ENCODE measurements at regions not wholly inside any gene's neighbourhood (a gene's known extent, or its start where the extent isn't known, plus 50 kb on each side); places are given as distances from the start of the nearest gene placed in this dataset.

DNA sequence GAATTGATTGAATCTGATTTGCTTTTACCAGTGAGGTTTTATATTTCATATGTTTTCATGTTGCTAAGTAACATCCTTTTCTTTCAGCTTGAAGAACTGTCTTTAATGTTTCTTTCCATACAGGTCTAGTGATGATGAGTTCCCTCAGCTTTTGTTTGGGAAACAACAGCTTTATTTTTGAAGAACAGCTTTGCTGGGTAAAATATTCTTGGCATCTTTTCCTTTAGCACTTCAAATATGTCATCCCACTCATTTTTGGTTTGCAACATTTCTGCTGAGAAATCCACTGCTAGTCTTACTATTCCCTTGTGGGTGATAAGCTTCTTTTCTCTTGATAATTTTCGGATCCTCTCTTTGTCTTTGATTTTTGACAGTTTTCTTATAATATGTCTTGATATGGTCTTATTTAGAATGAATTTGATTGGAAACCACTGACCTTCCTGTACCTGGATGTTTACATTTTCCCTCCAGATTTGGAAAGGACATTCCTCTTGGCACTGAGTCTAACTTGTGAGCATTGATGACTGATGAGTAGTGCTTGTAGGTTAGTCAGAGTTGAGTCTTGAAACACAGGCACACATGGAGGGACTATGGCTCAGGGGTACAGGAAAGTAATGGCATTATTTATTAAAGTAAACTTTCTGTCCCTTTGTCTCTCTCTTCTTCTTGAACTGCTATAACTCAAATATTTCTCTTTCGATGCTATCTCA is 220.3 kb downstream of the SPATA31D1 start:
- H3K9me3 Mint-ChIP-seq: no peaks in the 10 kb centered on the region
- H3K36me3 Mint-ChIP-seq (ENCODE audit: low read depth): no peaks in the 10 kb centered on the region
- H3K4me3 Mint-ChIP-seq: no peak overlapping the region
- TF ChIP-seq, protein P1, sequence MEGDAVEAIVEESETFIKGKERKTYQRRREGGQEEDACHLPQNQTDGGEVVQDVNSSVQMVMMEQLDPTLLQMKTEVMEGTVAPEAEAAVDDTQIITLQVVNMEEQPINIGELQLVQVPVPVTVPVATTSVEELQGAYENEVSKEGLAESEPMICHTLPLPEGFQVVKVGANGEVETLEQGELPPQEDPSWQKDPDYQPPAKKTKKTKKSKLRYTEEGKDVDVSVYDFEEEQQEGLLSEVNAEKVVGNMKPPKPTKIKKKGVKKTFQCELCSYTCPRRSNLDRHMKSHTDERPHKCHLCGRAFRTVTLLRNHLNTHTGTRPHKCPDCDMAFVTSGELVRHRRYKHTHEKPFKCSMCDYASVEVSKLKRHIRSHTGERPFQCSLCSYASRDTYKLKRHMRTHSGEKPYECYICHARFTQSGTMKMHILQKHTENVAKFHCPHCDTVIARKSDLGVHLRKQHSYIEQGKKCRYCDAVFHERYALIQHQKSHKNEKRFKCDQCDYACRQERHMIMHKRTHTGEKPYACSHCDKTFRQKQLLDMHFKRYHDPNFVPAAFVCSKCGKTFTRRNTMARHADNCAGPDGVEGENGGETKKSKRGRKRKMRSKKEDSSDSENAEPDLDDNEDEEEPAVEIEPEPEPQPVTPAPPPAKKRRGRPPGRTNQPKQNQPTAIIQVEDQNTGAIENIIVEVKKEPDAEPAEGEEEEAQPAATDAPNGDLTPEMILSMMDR (conservative IDR thresholded peaks at IDR 0.05): no peak
- DNase-seq (ENCODE audit: low read depth, low spot score): no peak
- H3K4me1 Mint-ChIP-seq: peaks cover 5% of the 10 kb centered on the region
- no peak overlapping the region for H3K27ac Mint-ChIP-seq (ENCODE audit: unreplicated experiment)
- no peaks in the 10 kb centered on the region for H3K27me3 Mint-ChIP-seq (ENCODE audit: low read depth)

DNA sequence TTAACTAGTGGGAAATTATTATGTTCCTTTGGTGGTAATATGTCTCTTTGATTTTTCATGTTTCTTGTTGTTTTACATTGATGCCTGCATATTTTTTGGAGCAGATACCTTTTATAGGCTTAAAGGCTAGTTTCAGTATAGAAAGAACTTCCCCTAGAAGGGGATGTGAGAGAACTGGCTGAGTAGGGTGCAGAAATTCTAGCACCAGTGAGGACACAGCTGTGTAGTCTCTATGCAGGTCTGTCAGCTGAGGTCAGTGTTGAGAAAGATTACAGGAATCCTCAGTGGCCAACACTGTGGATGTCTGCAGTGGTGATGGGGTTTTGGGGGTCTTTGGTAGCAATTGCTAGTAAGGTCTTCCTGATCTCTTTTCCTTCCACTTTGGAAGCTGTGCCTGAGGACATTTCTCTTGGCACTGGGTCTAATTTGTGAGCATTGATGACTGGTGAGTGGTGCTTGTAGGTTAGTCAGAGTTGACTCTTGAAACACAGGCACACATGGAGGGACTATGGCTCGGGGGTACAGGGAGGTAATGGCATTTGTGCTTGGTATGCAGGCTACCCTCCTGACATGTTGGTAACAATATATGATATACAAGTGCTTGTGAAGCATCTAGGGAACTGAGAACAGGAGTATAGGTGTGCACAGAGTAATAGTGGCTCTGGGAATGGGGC is 221.4 kb downstream of the SPATA31D1 start:
- no peaks in the 10 kb centered on the region for H3K27me3 Mint-ChIP-seq (ENCODE audit: low read depth)
- H3K27ac Mint-ChIP-seq (ENCODE audit: unreplicated experiment): no peak overlapping the region
- no peaks in the 10 kb centered on the region for H3K36me3 Mint-ChIP-seq (ENCODE audit: low read depth)
- DNase-seq (ENCODE audit: low read depth, low spot score): no peak
- H3K9me3 Mint-ChIP-seq: no peaks in the 10 kb centered on the region
- TF ChIP-seq, protein P1 (conservative IDR thresholded peaks at IDR 0.05): no peak
- peaks cover 5% of the 10 kb centered on the region for H3K4me1 Mint-ChIP-seq
- no peak overlapping the region for H3K4me3 Mint-ChIP-seq

DNA sequence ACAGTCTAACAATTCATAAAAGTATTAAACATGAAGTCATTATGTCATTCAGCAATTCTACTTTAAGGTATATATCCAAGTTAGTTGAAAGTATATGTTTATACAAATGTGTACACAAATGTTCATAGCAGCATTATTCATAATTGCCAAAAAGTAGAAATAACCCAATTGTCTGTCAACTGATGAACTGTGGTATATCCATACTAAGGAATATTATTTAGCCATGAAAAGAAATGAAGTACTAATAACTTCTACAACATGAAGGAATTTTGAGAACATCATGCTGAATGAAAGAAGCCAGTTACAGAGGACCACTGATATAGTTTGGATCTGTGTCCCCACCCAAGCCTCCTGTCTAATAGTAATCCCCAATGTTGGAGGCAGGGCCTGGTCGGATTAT is 224.3 kb downstream of the SPATA31D1 start:
- Mint-ChIP-seq H3K36me3 (ENCODE audit: low read depth) (no peaks in the 10 kb centered on the region), H3K9me3 (no peaks in the 10 kb centered on the region), H3K4me3 (no peak overlapping the region), H3K4me1 (no peaks in the 10 kb centered on the region), H3K27me3 (ENCODE audit: low read depth) (no peaks in the 10 kb centered on the region), H3K27ac (ENCODE audit: unreplicated experiment) (no peak overlapping the region)
- DNase-seq (ENCODE audit: low read depth, low spot score): no peak
- TF ChIP-seq, protein P1 (conservative IDR thresholded peaks at IDR 0.05): no peak

DNA sequence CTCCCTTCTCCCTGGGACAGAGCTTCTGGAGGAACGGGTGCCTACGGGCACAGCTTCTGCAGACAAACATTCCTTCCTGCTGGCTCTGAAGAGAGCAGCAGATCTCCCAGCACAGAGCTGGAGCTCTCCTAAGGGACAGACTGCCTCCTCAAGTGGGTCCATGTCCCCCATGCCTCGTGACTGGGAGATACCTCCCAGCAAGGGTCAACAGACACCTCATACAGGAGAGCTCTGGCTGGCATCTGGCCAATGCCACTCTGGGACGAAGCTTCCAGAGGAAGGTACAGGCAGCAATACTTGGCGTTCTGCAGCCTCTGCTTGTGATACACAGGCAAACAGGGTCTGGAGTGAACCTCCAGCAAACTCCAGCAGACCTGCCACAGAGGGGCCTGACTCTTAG is 227.9 kb downstream of the SPATA31D1 start:
- H3K9me3 Mint-ChIP-seq: no peaks in the 10 kb centered on the region
- no peak overlapping the region for H3K4me3 Mint-ChIP-seq
- H3K27me3 Mint-ChIP-seq (ENCODE audit: low read depth): no peaks in the 10 kb centered on the region
- TF ChIP-seq, protein P1 (conservative IDR thresholded peaks at IDR 0.05): no peak
- no peak overlapping the region for H3K27ac Mint-ChIP-seq (ENCODE audit: unreplicated experiment)
- no peaks in the 10 kb centered on the region for H3K36me3 Mint-ChIP-seq (ENCODE audit: low read depth)
- DNase-seq (ENCODE audit: low read depth, low spot score): no peak
- no peaks in the 10 kb centered on the region for H3K4me1 Mint-ChIP-seq

DNA sequence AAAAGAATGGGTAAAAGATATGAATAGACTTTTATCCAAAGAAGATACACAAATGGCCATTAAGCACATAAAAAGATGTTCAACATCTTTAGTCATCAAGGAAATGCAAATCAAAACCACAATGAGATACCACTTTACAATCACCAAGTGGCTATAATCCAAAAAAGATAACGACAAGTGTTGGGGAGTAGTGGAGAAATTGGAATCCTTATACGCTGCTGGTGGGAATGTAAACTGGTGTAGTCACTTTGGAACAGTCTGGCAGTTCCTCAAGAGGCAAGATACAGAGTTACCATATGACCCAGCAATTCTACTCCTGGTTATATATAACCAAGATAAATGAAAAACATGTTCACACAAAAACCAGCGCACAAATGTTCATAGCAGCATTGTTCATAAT is 234.9 kb downstream of the SPATA31D1 start:
- DNase-seq (ENCODE audit: low read depth, low spot score): no peak
- H3K4me1 Mint-ChIP-seq: no peaks in the 10 kb centered on the region
- H3K4me3 Mint-ChIP-seq: no peak overlapping the region
- TF ChIP-seq, protein P1 (conservative IDR thresholded peaks at IDR 0.05): no peak
- no peak overlapping the region for H3K27ac Mint-ChIP-seq (ENCODE audit: unreplicated experiment)
- peaks cover 5% of the 10 kb centered on the region for H3K9me3 Mint-ChIP-seq
- no peaks in the 10 kb centered on the region for H3K27me3 Mint-ChIP-seq (ENCODE audit: low read depth)
- H3K36me3 Mint-ChIP-seq (ENCODE audit: low read depth): peaks cover 2% of the 10 kb centered on the region

All from neural crest cell (in vitro differentiated cells).